MCF 10A (cell line): ENCODE measurements at regions not wholly inside any gene's neighbourhood (a gene's known extent, or its start where the extent isn't known, plus 50 kb on each side); places are given as distances from the start of the nearest gene placed in this dataset.
A peak's percentile ranks its signal among the peaks of the same experiment; 100 is the strongest.

Experiments
- BruUV-seq: library from RNA; stranded (reverse); fragments of 400-500 nt; replicated peaks from 2 replicates; lab custom pipeline; 2021; lab: Mats Ljungman, UMichigan
- CTCF ChIA-PET: fragments of 300-600 bp; sonication (Branson Sonifier 250); formaldehyde crosslinking; extraction: SDS; loops from one replicate; lab custom pipeline; 2021; ENCODE audit warnings: antibody characterized with exemption, inconsistent platforms; lab: Yijun Ruan, JAX
- POLR2A ChIA-PET: fragments of 300-600, 350-650 bp; sonication (Branson Sonifier 250); formaldehyde crosslinking; extraction: SDS; loops from one replicate; lab custom pipeline; 2020; ENCODE audit warnings: antibody characterized with exemption, inconsistent platforms; lab: Yijun Ruan, JAX
- DNase-seq: peaks from one replicate; pipeline ENCODE4 v3.0.0-alpha.2; 2018; ENCODE audit not compliant: unreplicated experiment
- H3K27ac Mint-ChIP-seq: one replicate; pipeline ENCODE4 v1.8.0; 2022; ENCODE audit warnings: mild to moderate bottlenecking, low read depth, mixed read lengths; ENCODE audit not compliant: unreplicated experiment
- H3K27me3 Mint-ChIP-seq: one replicate; pipeline ENCODE4 v1.8.0; 2022; ENCODE audit warnings: mixed read lengths; ENCODE audit not compliant: insufficient read depth, unreplicated experiment
- H3K36me3 Mint-ChIP-seq: one replicate; pipeline ENCODE4 v1.8.0; 2022; ENCODE audit warnings: mild to moderate bottlenecking, moderate library complexity, mixed read lengths; ENCODE audit not compliant: insufficient read depth, unreplicated experiment
- H3K4me1 Mint-ChIP-seq: one replicate; pipeline ENCODE4 v1.8.0; 2022; ENCODE audit warnings: mixed read lengths; ENCODE audit not compliant: insufficient read depth, unreplicated experiment
- H3K4me3 Mint-ChIP-seq: one replicate; pipeline ENCODE4 v1.8.0; 2022; ENCODE audit warnings: mild to moderate bottlenecking, moderate library complexity, mixed read lengths; ENCODE audit not compliant: unreplicated experiment
- H3K9me3 Mint-ChIP-seq: one replicate; pipeline ENCODE4 v1.8.0; 2022; ENCODE audit warnings: mixed read lengths; ENCODE audit not compliant: unreplicated experiment
- CTCF ChIP-seq: fragments of 200-600 bp; IDR thresholded peaks from one replicate; pipeline ENCODE4 v1.8.0; 2022; ENCODE audit warnings: antibody characterized with exemption, mild to moderate bottlenecking; ENCODE audit not compliant: unreplicated experiment
- intact Hi-C: fragments of 100-400 bp; cut with micrococcal nuclease; formaldehyde crosslinking; loops from 2 replicates; pipeline ENCODE4 v1.14.1; 2022

- Mint-ChIP-seq H3K27me3 (no peaks in the 10 kb centered on the region), H3K4me3 (no peak overlapping the region), H3K36me3 (no peaks in the 10 kb centered on the region), H3K27ac (peak overlapping the region; percentile 40), H3K4me1 (peaks cover 9% of the 10 kb centered on the region), H3K9me3 (peaks cover 5% of the 10 kb centered on the region)
- intact Hi-C loops, result no loop called here
- POLR2A ChIA-PET, result interaction anchor here (0.8 to 1.3 kb wide), 3 partner anchors 11 to 36 kb away, joined by 3 to 4 read pairs (median 4); no protein-coding TSS in a partner anchor
- DNase-seq, result peak; percentile 28
- TF ChIP-seq CTCF, result no peak
- CTCF ChIA-PET, result no interaction called here
- no TSS peak for BruUV-seq
Observed at GRCh38 chr10:10644008-10644646, 373.5 kb upstream of the CELF2 start.

GRCh38 chr10:10644676-10645385, 372.8 kb upstream of the CELF2 start:
- TF ChIP-seq CTCF, result no peak
- Mint-ChIP-seq H3K27me3 (no peaks in the 10 kb centered on the region), H3K36me3 (no peaks in the 10 kb centered on the region), H3K27ac (peak overlapping the region; percentile 40), H3K9me3 (peaks cover 5% of the 10 kb centered on the region), H3K4me1 (peaks cover 9% of the 10 kb centered on the region), H3K4me3 (no peak overlapping the region)
- CTCF ChIA-PET, result interaction anchor here (0.5 kb wide), 1 partner anchor 570 kb away, joined by 3 read pairs; no protein-coding TSS in a partner anchor
- DNase-seq, result no peak
- intact Hi-C loops, result no loop called here
- POLR2A ChIA-PET, result interaction anchor here (0.8 to 1.3 kb wide), 2 partner anchors 12 to 14 kb away, joined by 4 read pairs; no protein-coding TSS in a partner anchor
- BruUV-seq, result no TSS peak

GRCh38 chr10:10647331-10647730, 370.3 kb upstream of the CELF2 start:
- peaks cover 9% of the 10 kb centered on the region for H3K4me1 Mint-ChIP-seq
- TF ChIP-seq CTCF, result no peak
- no TSS peak for BruUV-seq
- ChIA-PET POLR2A (no interaction called here), CTCF (no interaction called here)
- intact Hi-C loops, result no loop called here
- H3K9me3 Mint-ChIP-seq, result no peaks in the 10 kb centered on the region
- H3K27me3 Mint-ChIP-seq, result no peaks in the 10 kb centered on the region
- no peaks in the 10 kb centered on the region for H3K36me3 Mint-ChIP-seq
- no peak overlapping the region for H3K4me3 Mint-ChIP-seq
- peak overlapping the region; percentile 9 for H3K27ac Mint-ChIP-seq
- peak; percentile 22 for DNase-seq

GRCh38 chr10:10657139-10657760, 360.4 kb upstream of the CELF2 start:
- peaks cover 8% of the 10 kb centered on the region for H3K9me3 Mint-ChIP-seq
- peak overlapping the region; percentile 50 for H3K27ac Mint-ChIP-seq
- H3K4me3 Mint-ChIP-seq, result no peak overlapping the region
- POLR2A ChIA-PET, result interaction anchor here (0.6 to 1.5 kb wide), 4 partner anchors 13 to 242 kb away, joined by 3 read pairs; no protein-coding TSS in a partner anchor
- no TSS peak for BruUV-seq
- H3K36me3 Mint-ChIP-seq, result no peaks in the 10 kb centered on the region
- H3K27me3 Mint-ChIP-seq, result no peaks in the 10 kb centered on the region
- peak; percentile 40 for DNase-seq
- CTCF ChIA-PET, result interaction anchor here (0.6 to 0.9 kb wide), 3 partner anchors 16 to 249 kb away, joined by 3 read pairs; no protein-coding TSS in a partner anchor
- TF ChIP-seq CTCF, result no peak
- peaks cover 38% of the 10 kb centered on the region for H3K4me1 Mint-ChIP-seq
- intact Hi-C loops, result no loop called here
